ENCODE measurements at regions not wholly inside any gene's neighbourhood (a gene's known extent, or its start where the extent isn't known, plus 50 kb on each side); places are given as distances from the start of the nearest gene placed in this dataset.
"Not testable (repeated sequence)": the region's sequence is repeated elsewhere in the genome, so short reads cannot be mapped to it uniquely, and the experiment has no call there.

DNA sequence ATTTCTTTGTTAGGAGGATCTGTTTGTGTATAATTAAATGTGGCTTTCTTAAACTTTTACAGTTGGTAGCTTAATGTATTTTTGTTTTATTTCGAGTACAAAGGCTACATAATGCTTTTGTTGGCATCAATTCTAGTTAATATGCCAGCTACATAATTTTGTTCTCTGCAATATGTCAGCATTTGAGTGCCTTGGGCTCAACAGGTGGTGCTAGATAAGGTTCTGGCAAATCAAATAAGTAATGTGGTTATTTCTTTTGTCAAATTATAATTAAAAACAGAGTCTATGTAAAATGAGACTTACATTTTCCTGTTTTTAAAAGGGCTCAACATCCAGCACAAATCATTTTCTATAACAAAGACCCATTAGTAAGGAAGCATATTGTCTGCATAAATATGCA lies 410.6 kb upstream of the NR5A2 start:
- TF ChIP-seq CTCF (conservative IDR thresholded peaks at IDR 0.05): no peak
- H3K27ac ChIP-seq: no peak overlapping the region

DNA sequence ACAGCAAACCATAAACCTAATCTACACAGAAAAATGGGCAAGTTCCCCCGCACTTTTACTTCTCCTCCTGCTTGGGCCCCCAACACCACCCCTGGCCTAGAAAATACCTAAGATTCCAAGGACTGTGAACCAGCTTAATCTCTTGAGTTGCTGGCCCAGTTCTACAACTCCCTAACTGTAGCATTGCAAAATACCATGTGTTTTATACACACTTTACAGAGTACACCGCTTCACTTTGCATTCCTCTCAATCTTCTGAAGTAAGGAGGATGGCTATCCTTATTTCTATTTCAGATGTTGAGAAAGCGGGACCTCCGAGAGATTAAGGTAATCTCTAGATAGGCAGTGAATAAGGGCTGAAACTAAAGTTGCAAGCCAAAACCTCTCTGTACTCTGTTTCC lies 408.3 kb upstream of the NR5A2 start:
- TF ChIP-seq CTCF (conservative IDR thresholded peaks at IDR 0.05): no peak
- no peak overlapping the region for H3K27ac ChIP-seq

DNA sequence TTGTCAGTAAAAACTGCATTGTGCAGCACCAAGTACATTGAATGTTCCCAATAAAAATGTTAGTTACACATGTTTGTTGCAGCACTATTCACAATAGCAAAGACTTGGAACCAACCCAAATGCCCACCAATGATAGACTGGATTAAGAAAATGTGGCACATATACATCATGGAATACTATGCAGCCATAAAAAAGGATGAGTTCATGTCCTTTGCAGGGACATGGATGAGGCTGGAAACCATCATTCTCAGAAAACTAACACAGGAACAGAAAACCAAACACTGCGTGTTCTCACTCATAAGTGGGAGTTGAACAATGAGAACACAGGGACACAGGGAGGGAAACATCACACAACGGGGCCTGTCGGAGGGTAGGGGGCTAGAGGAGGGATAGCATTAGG lies 401.3 kb upstream of the NR5A2 start:
- not testable (repeated sequence) for H3K27ac ChIP-seq

DNA sequence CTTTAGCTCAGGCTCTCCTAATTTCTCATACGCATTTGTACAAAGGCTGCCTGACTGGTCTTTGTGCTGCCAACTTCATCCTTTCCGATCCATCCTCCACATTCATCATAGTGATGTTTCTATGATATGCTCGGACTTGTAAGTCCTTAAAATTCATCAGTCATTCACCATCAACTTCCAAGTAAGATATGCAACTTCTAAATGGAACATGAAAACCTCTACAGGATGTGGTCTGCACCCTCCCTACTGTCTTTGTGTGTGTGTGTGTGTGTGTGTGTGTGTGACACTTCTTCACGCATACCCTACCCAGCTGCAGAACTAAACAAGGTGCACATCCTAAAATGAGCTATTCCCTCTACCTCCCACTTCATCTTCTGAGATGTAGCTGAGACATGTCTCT lies 397.9 kb upstream of the NR5A2 start:
- TF ChIP-seq CTCF (conservative IDR thresholded peaks at IDR 0.05): no peak
- no peak overlapping the region for H3K27ac ChIP-seq

GRCh38 chr1:199639453-199639852 lies 388.1 kb upstream of the NR5A2 start:
- TF ChIP-seq CTCF (conservative IDR thresholded peaks at IDR 0.05): no peak
- no peak overlapping the region for H3K27ac ChIP-seq

DNA sequence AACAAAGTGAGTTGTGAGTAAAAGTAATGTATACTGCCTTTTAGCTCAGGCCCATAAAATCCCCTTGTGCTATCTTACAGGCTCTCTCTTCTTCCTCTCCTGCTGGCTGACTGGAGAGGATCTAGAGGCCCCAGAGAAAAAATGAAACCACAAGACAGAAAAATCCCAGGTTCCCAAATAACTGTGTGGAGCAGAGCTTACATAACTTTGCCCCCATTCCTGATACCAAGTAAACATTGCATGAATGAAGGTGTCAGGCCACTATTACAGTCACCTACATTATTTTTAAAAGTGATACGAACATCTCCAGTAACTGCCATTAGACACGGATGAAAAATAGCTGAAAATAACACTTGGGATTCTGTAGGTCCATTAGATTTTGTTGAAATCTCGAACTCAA lies 386.0 kb upstream of the NR5A2 start:
- no peak overlapping the region for H3K27ac ChIP-seq
- TF ChIP-seq CTCF (conservative IDR thresholded peaks at IDR 0.05): no peak

GRCh38 chr1:199644912-199645311 lies 382.6 kb upstream of the NR5A2 start:
- no peak for TF ChIP-seq CTCF (conservative IDR thresholded peaks at IDR 0.05)
- no peak overlapping the region for H3K27ac ChIP-seq

GRCh38 chr1:199646761-199647160 lies 380.7 kb upstream of the NR5A2 start:
- no peak overlapping the region for H3K27ac ChIP-seq
- TF ChIP-seq CTCF (conservative IDR thresholded peaks at IDR 0.05): no peak

Data from VCaP (cell line).